Brain microvascular endothelial cell (primary cell): ENCODE measurements at regions not wholly inside any gene's neighbourhood (a gene's known extent, or its start where the extent isn't known, plus 50 kb on each side); places are given as distances from the start of the nearest gene placed in this dataset.

Experiments
- DNase-seq: peaks from one replicate; pipeline ENCODE4 v3.0.0-alpha.2; 2020
- H3K27ac ChIP-seq: fragments of 250-450 bp; sonication (Bioruptor Pico); 2 replicates; pipeline ENCODE4 v1.5.1; 2020; ENCODE audit warnings: mild to moderate bottlenecking, moderate library complexity
- H3K27me3 ChIP-seq: fragments of 250-450 bp; sonication (Bioruptor Pico); replicated peaks from 2 replicates; pipeline ENCODE4 v1.5.1; 2020; ENCODE audit warnings: mild to moderate bottlenecking
- H3K36me3 ChIP-seq: fragments of 250-450 bp; sonication (Bioruptor Pico); replicated peaks from 2 replicates; pipeline ENCODE4 v1.5.1; 2020; ENCODE audit warnings: mild to moderate bottlenecking
- H3K4me3 ChIP-seq: 2 replicates; pipeline ENCODE4 v1.5.1; 2011; ENCODE audit warnings: low read depth, mild to moderate bottlenecking, control low read depth, low read length, moderate library complexity
- CTCF ChIP-seq: IDR thresholded peaks from 2 replicates; pipeline ENCODE4 v1.5.1; 2011; ENCODE audit warnings: low read depth, mild to moderate bottlenecking, moderate library complexity, low read length, control low read depth, inconsistent platforms; ENCODE audit errors: missing control alignments
- in situ Hi-C: cut with HindIII; loops from 2 replicates; pipeline ENCODE4 v1.10.0; 2017; ENCODE audit warnings: low sequenced_read_pairs, low pct_ligation_motif_present

- in situ Hi-C loops = no loop called here
- Histone ChIP-seq H3K27ac (no peak overlapping the region), H3K27me3 (no peaks in the 10 kb centered on the region)
These were observed 65.7 kb downstream of the SLITRK5 start for GRCh38 chr13:87736849-87737385.

GRCh38 chr13:87754097-87754496, 82.9 kb downstream of the SLITRK5 start:
- TF ChIP-seq CTCF = no peak
- H3K27ac ChIP-seq = no peak overlapping the region
- in situ Hi-C loops = no loop called here
- H3K4me3 ChIP-seq = no peak overlapping the region
- no peaks in the 10 kb centered on the region for H3K36me3 ChIP-seq
- DNase-seq = no peak
- no peaks in the 10 kb centered on the region for H3K27me3 ChIP-seq

More at GRCh38 chr13:87736849-87737385, 65.7 kb downstream of the SLITRK5 start:
- Histone ChIP-seq H3K36me3 (no peaks in the 10 kb centered on the region), H3K4me3 (no peak overlapping the region)
- TF ChIP-seq CTCF = no peak
- no peak for DNase-seq

DNA sequence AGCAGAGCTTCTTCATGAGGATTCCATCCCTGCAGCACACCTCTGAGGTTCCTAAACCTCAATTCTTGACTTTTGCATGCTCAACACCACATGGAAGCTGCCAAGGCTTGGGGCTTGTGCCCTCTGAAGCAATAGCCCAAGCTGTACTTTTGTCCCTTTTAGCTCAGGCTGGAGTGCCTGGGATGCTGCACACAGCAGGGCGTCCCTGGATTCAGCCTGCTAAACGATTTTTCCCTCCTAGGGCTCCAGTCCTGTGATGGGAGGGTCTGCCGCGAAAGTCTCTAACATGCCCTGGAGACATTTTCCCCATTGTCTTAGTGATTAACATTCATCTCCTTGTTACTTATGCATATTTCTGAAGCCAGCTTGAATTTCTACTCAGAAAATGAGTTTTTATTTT, 98.3 kb downstream of the SLITRK5 start:
- in situ Hi-C loops = no loop called here
- Histone ChIP-seq H3K27ac (no peak overlapping the region), H3K27me3 (no peaks in the 10 kb centered on the region), H3K36me3 (no peaks in the 10 kb centered on the region), H3K4me3 (no peak overlapping the region)
- DNase-seq = no peak
- TF ChIP-seq CTCF = no peak

- no peak overlapping the region for H3K4me3 ChIP-seq
- no peak overlapping the region for H3K27ac ChIP-seq
- H3K27me3 ChIP-seq = no peaks in the 10 kb centered on the region
- no peaks in the 10 kb centered on the region for H3K36me3 ChIP-seq
- in situ Hi-C loops = no loop called here
- no peak for TF ChIP-seq CTCF
- DNase-seq = no peak
These were observed 106.2 kb downstream of the SLITRK5 start for GRCh38 chr13:87777387-87777786.

DNA sequence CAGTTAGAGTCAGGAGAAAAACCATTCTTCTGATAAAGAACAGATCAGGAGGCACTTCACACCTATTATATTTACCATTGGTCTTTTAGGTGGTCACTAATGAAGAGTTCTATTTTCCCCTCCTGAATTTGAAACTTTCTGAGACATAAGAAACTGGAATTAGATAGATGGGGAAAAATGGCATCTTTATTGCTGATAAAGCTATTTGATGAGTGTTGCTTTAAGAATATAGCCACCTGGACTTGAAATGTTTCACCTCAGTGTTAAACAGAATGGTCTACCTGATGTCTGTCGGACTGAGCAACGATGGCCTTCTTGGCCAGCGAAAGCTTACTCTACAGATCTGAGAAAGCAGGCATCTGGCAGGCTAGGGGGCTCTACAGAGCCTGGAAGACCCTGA, 107.0 kb downstream of the SLITRK5 start:
- no peak overlapping the region for H3K27ac ChIP-seq
- no peak for DNase-seq
- no peak overlapping the region for H3K4me3 ChIP-seq
- no peaks in the 10 kb centered on the region for H3K27me3 ChIP-seq
- in situ Hi-C loops = no loop called here
- TF ChIP-seq CTCF = no peak
- no peaks in the 10 kb centered on the region for H3K36me3 ChIP-seq

- DNase-seq = no peak
- TF ChIP-seq CTCF = no peak
- H3K27me3 ChIP-seq = no peaks in the 10 kb centered on the region
- no peak overlapping the region for H3K4me3 ChIP-seq
- H3K27ac ChIP-seq = no peak overlapping the region
- in situ Hi-C loops = no loop called here
- no peaks in the 10 kb centered on the region for H3K36me3 ChIP-seq
These were observed 108.3 kb downstream of the SLITRK5 start for GRCh38 chr13:87779426-87779825.
